ENCODE measurements at regions not wholly inside any gene's neighbourhood (a gene's known extent, or its start where the extent isn't known, plus 50 kb on each side); places are given as distances from the start of the nearest gene placed in this dataset.

GRCh38 chr11:42058794-42059193, 599.3 kb upstream of the LRRC4C start:
- no peak for DNase-seq (ENCODE audit: low spot score in 2 of 2)
- no peak for TF ChIP-seq POLR2AphosphoS5 (IDR thresholded peaks at IDR 0.05)
- TF ChIP-seq, protein P1, sequence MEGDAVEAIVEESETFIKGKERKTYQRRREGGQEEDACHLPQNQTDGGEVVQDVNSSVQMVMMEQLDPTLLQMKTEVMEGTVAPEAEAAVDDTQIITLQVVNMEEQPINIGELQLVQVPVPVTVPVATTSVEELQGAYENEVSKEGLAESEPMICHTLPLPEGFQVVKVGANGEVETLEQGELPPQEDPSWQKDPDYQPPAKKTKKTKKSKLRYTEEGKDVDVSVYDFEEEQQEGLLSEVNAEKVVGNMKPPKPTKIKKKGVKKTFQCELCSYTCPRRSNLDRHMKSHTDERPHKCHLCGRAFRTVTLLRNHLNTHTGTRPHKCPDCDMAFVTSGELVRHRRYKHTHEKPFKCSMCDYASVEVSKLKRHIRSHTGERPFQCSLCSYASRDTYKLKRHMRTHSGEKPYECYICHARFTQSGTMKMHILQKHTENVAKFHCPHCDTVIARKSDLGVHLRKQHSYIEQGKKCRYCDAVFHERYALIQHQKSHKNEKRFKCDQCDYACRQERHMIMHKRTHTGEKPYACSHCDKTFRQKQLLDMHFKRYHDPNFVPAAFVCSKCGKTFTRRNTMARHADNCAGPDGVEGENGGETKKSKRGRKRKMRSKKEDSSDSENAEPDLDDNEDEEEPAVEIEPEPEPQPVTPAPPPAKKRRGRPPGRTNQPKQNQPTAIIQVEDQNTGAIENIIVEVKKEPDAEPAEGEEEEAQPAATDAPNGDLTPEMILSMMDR (IDR thresholded peaks at IDR 0.05), result no peak
- no peak for TF ChIP-seq POLR2A (IDR thresholded peaks at IDR 0.05)
- no peak overlapping the region for H3K27ac ChIP-seq
- H3K4me3 ChIP-seq, result no peak overlapping the region
- H3K27me3 ChIP-seq, result no peaks in the 10 kb centered on the region
- H3K9me3 ChIP-seq, result no peaks in the 10 kb centered on the region
- intact Hi-C loops (cut with DNase I; ENCODE audit: low total_unique reads), result no loop called here
- H3K4me1 ChIP-seq, result no peaks in the 10 kb centered on the region
- no peaks in the 10 kb centered on the region for H3K36me3 ChIP-seq

DNA sequence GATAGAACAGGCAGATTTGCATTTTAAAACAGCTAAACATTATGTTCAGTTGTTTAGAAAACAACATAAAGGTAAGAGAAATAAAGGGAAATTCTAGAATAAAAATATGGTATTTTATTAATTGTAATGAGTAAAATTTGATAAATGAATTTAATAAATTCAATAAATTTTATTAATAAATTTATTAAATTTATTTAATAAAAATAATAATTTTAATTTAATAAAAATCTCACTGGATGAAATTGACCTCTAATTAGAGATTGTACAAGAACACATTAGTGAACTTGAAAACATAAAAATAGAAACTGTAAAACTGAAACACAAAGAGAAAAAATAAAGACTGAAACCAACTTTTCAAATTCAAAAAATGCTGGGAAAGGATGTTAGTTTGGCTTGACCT, 605.7 kb upstream of the LRRC4C start:
- Histone ChIP-seq H3K9me3 (no peaks in the 10 kb centered on the region), H3K4me3 (no peak overlapping the region), H3K27me3 (no peaks in the 10 kb centered on the region), H3K4me1 (no peaks in the 10 kb centered on the region), H3K27ac (no peak overlapping the region), H3K36me3 (peaks cover 3% of the 10 kb centered on the region)
- no peak for DNase-seq (ENCODE audit: low spot score in 2 of 2)
- TF ChIP-seq POLR2A (IDR thresholded peaks at IDR 0.05) (no peak), POLR2AphosphoS5 (IDR thresholded peaks at IDR 0.05) (no peak)
- TF ChIP-seq, protein P1 (IDR thresholded peaks at IDR 0.05), result no peak
- intact Hi-C loops (cut with DNase I; ENCODE audit: low total_unique reads), result no loop called here

GRCh38 chr11:42066113-42066512, 606.7 kb upstream of the LRRC4C start:
- TF ChIP-seq POLR2A (IDR thresholded peaks at IDR 0.05) (no peak), POLR2AphosphoS5 (IDR thresholded peaks at IDR 0.05) (no peak)
- TF ChIP-seq, protein P1 (IDR thresholded peaks at IDR 0.05), result no peak
- no peak overlapping the region for H3K27ac ChIP-seq
- no peak for DNase-seq (ENCODE audit: low spot score in 2 of 2)
- no peaks in the 10 kb centered on the region for H3K4me1 ChIP-seq
- peaks cover 3% of the 10 kb centered on the region for H3K36me3 ChIP-seq
- H3K9me3 ChIP-seq, result no peaks in the 10 kb centered on the region
- H3K4me3 ChIP-seq, result no peak overlapping the region
- H3K27me3 ChIP-seq, result no peaks in the 10 kb centered on the region
- intact Hi-C loops (cut with DNase I; ENCODE audit: low total_unique reads), result no loop called here

GRCh38 chr11:42074306-42074705, 614.9 kb upstream of the LRRC4C start:
- TF ChIP-seq, protein P1 (IDR thresholded peaks at IDR 0.05), result no peak
- no peak for TF ChIP-seq POLR2AphosphoS5 (IDR thresholded peaks at IDR 0.05)
- TF ChIP-seq POLR2A (IDR thresholded peaks at IDR 0.05), result no peak
- DNase-seq (ENCODE audit: low spot score in 2 of 2), result no peak
- Histone ChIP-seq H3K4me3 (no peak overlapping the region), H3K27me3 (no peaks in the 10 kb centered on the region), H3K36me3 (no peaks in the 10 kb centered on the region), H3K27ac (no peak overlapping the region), H3K4me1 (no peaks in the 10 kb centered on the region), H3K9me3 (no peaks in the 10 kb centered on the region)
- intact Hi-C loops (cut with DNase I; ENCODE audit: low total_unique reads), result loop anchor here (10.0 kb wide), 1 partner anchor 1170 kb away; no protein-coding TSS in a partner anchor

DNA sequence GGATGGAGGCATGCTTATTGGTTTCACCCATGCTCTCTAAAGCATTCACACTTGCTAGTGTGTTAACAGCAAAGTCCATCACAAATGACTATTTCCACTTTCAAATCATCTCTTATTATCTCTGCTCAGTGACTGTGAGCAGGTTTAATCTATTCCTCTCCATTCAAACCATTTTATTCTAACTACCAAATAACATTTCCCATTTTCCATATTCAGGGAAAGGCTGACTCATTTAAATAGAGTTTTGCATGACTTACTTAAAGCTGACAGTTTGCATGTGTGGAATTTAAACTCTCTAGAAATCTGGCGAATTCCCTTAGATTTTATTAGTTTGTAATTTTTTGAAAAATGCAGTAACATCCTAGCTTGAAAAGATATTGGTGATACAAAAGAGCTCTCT, 615.7 kb upstream of the LRRC4C start:
- intact Hi-C loops (cut with DNase I; ENCODE audit: low total_unique reads), result loop anchor here (10.0 kb wide), 1 partner anchor 1170 kb away; no protein-coding TSS in a partner anchor

DNA sequence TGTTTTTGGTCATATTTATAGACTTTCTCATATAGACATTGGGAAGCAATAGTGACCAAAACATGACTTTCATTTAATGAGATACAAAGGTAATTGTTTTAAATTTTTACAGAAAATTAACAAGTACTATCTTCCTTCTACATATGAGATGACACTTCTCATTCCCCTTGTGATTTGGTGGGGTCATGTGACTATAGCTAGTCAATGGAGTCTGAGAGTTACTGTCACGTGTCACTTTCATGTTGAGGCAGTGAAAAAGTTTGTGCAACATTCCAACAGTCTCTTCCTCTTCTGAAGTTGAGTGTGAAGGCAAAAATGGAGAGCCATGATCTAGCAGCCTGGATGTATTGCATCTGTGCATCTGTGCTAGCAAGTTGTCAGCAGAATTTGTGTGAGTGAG, 618.3 kb upstream of the LRRC4C start:
- Histone ChIP-seq H3K27me3 (no peaks in the 10 kb centered on the region), H3K27ac (no peak overlapping the region), H3K9me3 (no peaks in the 10 kb centered on the region), H3K4me3 (no peak overlapping the region), H3K36me3 (no peaks in the 10 kb centered on the region), H3K4me1 (no peaks in the 10 kb centered on the region)
- intact Hi-C loops (cut with DNase I; ENCODE audit: low total_unique reads), result loop anchor here (10.0 kb wide), 1 partner anchor 1173 kb away; no protein-coding TSS in a partner anchor
- no peak for TF ChIP-seq POLR2AphosphoS5 (IDR thresholded peaks at IDR 0.05)
- no peak for TF ChIP-seq POLR2A (IDR thresholded peaks at IDR 0.05)
- TF ChIP-seq, protein P1 (IDR thresholded peaks at IDR 0.05), result no peak
- DNase-seq (ENCODE audit: low spot score in 2 of 2), result no peak

More for the DNA sequence above, 615.7 kb upstream of the LRRC4C start:
- Histone ChIP-seq H3K36me3 (no peaks in the 10 kb centered on the region), H3K4me3 (no peak overlapping the region), H3K9me3 (no peaks in the 10 kb centered on the region), H3K27me3 (no peaks in the 10 kb centered on the region), H3K27ac (no peak overlapping the region), H3K4me1 (no peaks in the 10 kb centered on the region)
- no peak for DNase-seq (ENCODE audit: low spot score in 2 of 2)
- TF ChIP-seq POLR2AphosphoS5 (IDR thresholded peaks at IDR 0.05), result no peak
